NCI-H510A treated with DMSO at 0.1 percent for 48 hours (cell line): ENCODE measurements at regions not wholly inside any gene's neighbourhood (a gene's known extent, or its start where the extent isn't known, plus 50 kb on each side); places are given as distances from the start of the nearest gene placed in this dataset.
A peak's percentile ranks its signal among the peaks of the same experiment; 100 is the strongest.

Experiments used
- DNase-seq: peaks from one replicate; lab custom pipeline; 2025; lab: John Stamatoyannopoulos, UW

- no peak for DNase-seq
Observed at GRCh38 chr13:78979349-78979748, 320.4 kb upstream of the OBI1 start.

GRCh38 chr13:78978381-78978998 is 319.5 kb upstream of the OBI1 start:
- DNase-seq: peak; percentile 23

- no peak for DNase-seq
Observed at GRCh38 chr13:78977311-78977710, 318.4 kb upstream of the OBI1 start.

- DNase-seq: no peak
Observed at GRCh38 chr13:78976696-78977095, 317.7 kb upstream of the OBI1 start.

GRCh38 chr13:78972561-78972960 is 313.6 kb upstream of the OBI1 start:
- no peak for DNase-seq

- DNase-seq: no peak
Observed at GRCh38 chr13:78971355-78972025, 312.5 kb upstream of the OBI1 start.

GRCh38 chr13:78960881-78961280 is 301.9 kb upstream of the OBI1 start:
- peak; percentile 2 for DNase-seq

GRCh38 chr13:78958006-78958405 is 299.1 kb upstream of the OBI1 start:
- no peak for DNase-seq

GRCh38 chr13:78940455-78941130 is 281.6 kb upstream of the OBI1 start:
- no peak for DNase-seq

GRCh38 chr13:78934336-78934735 is 275.4 kb upstream of the OBI1 start:
- DNase-seq: no peak

- DNase-seq: no peak
Observed at GRCh38 chr13:78915015-78915414, 256.1 kb upstream of the OBI1 start.

GRCh38 chr13:78913656-78914055 is 254.7 kb upstream of the OBI1 start:
- DNase-seq: no peak

GRCh38 chr13:78910147-78910546 is 251.2 kb upstream of the OBI1 start:
- DNase-seq: no peak

GRCh38 chr13:78909276-78909675 is 250.3 kb upstream of the OBI1 start:
- no peak for DNase-seq

GRCh38 chr13:78907006-78907405 is 248.1 kb upstream of the OBI1 start:
- no peak for DNase-seq

- no peak for DNase-seq
Observed at GRCh38 chr13:78897200-78897599, 238.2 kb upstream of the OBI1 start.

- no peak for DNase-seq
Observed at GRCh38 chr13:78884571-78884970, 225.6 kb upstream of the OBI1 start.

GRCh38 chr13:78881751-78882150 is 222.8 kb upstream of the OBI1 start:
- DNase-seq: peak; percentile 16

GRCh38 chr13:78881054-78881453 is 222.1 kb upstream of the OBI1 start:
- DNase-seq: peak; percentile 10

- DNase-seq: no peak
Observed at GRCh38 chr13:78876915-78877549, 218.1 kb upstream of the OBI1 start.

- no peak for DNase-seq
Observed at GRCh38 chr13:78875792-78876580, 217.0 kb upstream of the OBI1 start.

- no peak for DNase-seq
Observed at GRCh38 chr13:78868991-78869390, 210.0 kb upstream of the OBI1 start.
